ENCODE measurements at regions not wholly inside any gene's neighbourhood (a gene's known extent, or its start where the extent isn't known, plus 50 kb on each side); places are given as distances from the start of the nearest gene placed in this dataset.

DNA sequence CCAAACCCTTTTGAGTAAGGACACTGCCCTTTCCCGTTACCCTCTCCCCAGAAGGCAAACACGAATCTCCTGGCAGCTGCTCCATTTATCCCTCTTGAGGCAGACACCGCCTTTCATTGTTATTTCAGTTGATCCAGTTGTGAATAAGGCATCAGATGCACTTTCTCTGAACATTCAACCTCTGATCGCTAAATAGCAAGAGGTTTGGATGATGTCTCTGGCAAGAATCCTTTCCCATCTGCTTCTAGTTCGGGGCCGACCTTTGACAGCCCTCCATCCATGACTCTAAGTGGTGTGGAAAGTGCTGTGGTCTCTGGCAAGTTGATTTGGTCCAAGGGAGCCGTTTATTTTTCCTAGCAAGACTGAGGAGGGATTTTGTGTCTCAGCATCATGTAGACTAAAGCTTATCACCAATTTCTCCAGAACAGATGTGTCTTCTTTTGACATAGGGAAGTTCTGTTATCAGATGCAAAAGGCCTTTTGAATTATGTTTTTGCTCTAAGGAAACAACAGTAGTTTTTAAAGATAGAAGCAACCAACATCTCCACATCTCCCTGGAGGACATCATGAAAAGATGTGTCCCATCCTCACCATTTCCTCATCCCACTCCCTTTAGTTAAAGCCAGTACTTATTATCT, 123.6 kb downstream of the CCDC34 start:
- no peaks in the 10 kb centered on the region for H3K79me2 ChIP-seq (ENCODE audit: insufficient read depth, low read length)
- CTCF ChIA-PET = no interaction called here
- POLR2A ChIA-PET = no interaction called here
- DNase-seq (ENCODE audit: low read depth, low spot score) = no peak
- intact Hi-C loops (cut with micrococcal nuclease) = no loop called here
- RAD21 ChIA-PET (ENCODE audit: low non-redundant PET in 1 of 2, low total read pairs in 2 of 2, uncharacterized antibody in 2 of 2, unreplicated experiment in 2 of 2) = no interaction called here
- no peak overlapping the region for H3K27ac ChIP-seq (ENCODE audit: low read depth, low read length)
- H3K9me2 ChIP-seq (ENCODE audit: insufficient read depth) = no peaks in the 10 kb centered on the region
- no peak overlapping the region for H3K4me3 ChIP-seq (replicated peaks in 1 of 2; ENCODE audit: low read depth in 1 of 2, low read length in 2 of 2)
- no peak for ATAC-seq
- H2AFZ ChIP-seq (ENCODE audit: low read depth, low read length, poor library complexity, severe bottlenecking) = no peak overlapping the region
- H3K4me2 ChIP-seq (ENCODE audit: low read length) = no peak overlapping the region
- no peaks in the 10 kb centered on the region for H4K20me1 ChIP-seq (ENCODE audit: insufficient read depth)
- H3K27me3 ChIP-seq (ENCODE audit: insufficient read depth, low read length) = no peaks in the 10 kb centered on the region
- TF ChIP-seq POLR2AphosphoS5 (IDR thresholded peaks at IDR 0.05; ENCODE audit: low read depth, low read length) = no peak
- no peak for TF ChIP-seq EGR1 (IDR thresholded peaks at IDR 0.05; ENCODE audit: low read depth)
- TF ChIP-seq SP1 (IDR thresholded peaks at IDR 0.05; ENCODE audit: low read depth) = no peak
- TF ChIP-seq ZNF274 (IDR thresholded peaks at IDR 0.05; ENCODE audit: low read depth, low read length) = no peak
- no peak for TF ChIP-seq SRF (IDR thresholded peaks at IDR 0.05; ENCODE audit: low read depth)
- TF ChIP-seq YY1 (IDR thresholded peaks at IDR 0.05; ENCODE audit: extremely low read depth, insufficient replicate concordance, low read depth, low read length) = no peak
- no peak for TF ChIP-seq CBX3 (IDR thresholded peaks at IDR 0.05; ENCODE audit: low read depth)
- TF ChIP-seq JUND (IDR thresholded peaks at IDR 0.05) = no peak
- TF ChIP-seq CEBPB (IDR thresholded peaks at IDR 0.05; ENCODE audit: low read depth) = no peak
- no peak for TF ChIP-seq EZH2 (IDR thresholded peaks at IDR 0.05)
- no peak for TF ChIP-seq TCF7L2 (IDR thresholded peaks at IDR 0.05; ENCODE audit: borderline replicate concordance, extremely low read depth, insufficient read depth, insufficient read length)
- TF ChIP-seq FOSL1 (IDR thresholded peaks at IDR 0.05; ENCODE audit: low read depth) = no peak
- no peak for TF ChIP-seq POLR2A (IDR thresholded peaks at IDR 0.05; ENCODE audit: borderline replicate concordance, extremely low read depth, insufficient read depth, insufficient read length)
- TF ChIP-seq MAX (IDR thresholded peaks at IDR 0.05) = no peak
- H3K4me1 ChIP-seq (ENCODE audit: control insufficient read depth in 1 of 2, insufficient read depth in 2 of 2, low read length in 2 of 2) = no peaks in the 10 kb centered on the region
- no TSS peak for BruUV-seq (replicated peaks)
- H3K9ac ChIP-seq (ENCODE audit: low read length) = no peak overlapping the region
- no peaks in the 10 kb centered on the region for H3K9me3 ChIP-seq (ENCODE audit: control insufficient read depth in 1 of 2, insufficient read depth in 1 of 2, low read depth in 1 of 2, low read length in 2 of 2)
- H3K36me3 ChIP-seq (ENCODE audit: control insufficient read depth in 1 of 2, insufficient read depth in 2 of 2, low read length in 2 of 2) = no peaks in the 10 kb centered on the region

Data from HCT116 (cell line).